GM23338 (cell line): ENCODE measurements at regions not wholly inside any gene's neighbourhood (a gene's known extent, or its start where the extent isn't known, plus 50 kb on each side); places are given as distances from the start of the nearest gene placed in this dataset.

Experiments
- CTCF ChIP-seq, 2 experiments: fragments of 200-600 bp in 1 of 2; sonication (generic) in 1 of 2; conservative IDR thresholded peaks; 2 replicates each; pipeline versions ENCODE4 v1.5.1 to v1.6.1; 2016 to 2017; ENCODE audit warnings: antibody characterized with exemption in 2 of 2, low read depth in 2 of 2, mild to moderate bottlenecking in 2 of 2, moderate library complexity in 1 of 2
- EZH2 ChIP-seq: fragments of 200-600 bp; sonication (generic); IDR thresholded peaks from one replicate; pipeline ENCODE4 v1.8.0; 2017; ENCODE audit warnings: antibody characterized with exemption, mild to moderate bottlenecking, low read depth; ENCODE audit not compliant: unreplicated experiment
- EZH2phosphoT487 ChIP-seq: fragments of 200-600 bp; sonication (generic); IDR thresholded peaks from one replicate; pipeline ENCODE4 v1.8.1; 2018; ENCODE audit warnings: antibody characterized with exemption; ENCODE audit not compliant: unreplicated experiment
- JUNB ChIP-seq: IDR thresholded peaks from one replicate; pipeline ENCODE4 v1.6.1; 2016; ENCODE audit warnings: antibody characterized with exemption; ENCODE audit not compliant: unreplicated experiment
- NANOG ChIP-seq: IDR thresholded peaks from 2 replicates; pipeline ENCODE4 v1.6.1; 2016; ENCODE audit warnings: antibody characterized with exemption, borderline replicate concordance
- POLR2AphosphoS5 ChIP-seq: IDR thresholded peaks from 2 replicates; pipeline ENCODE4 v1.6.1; 2016; ENCODE audit warnings: antibody characterized with exemption, low read depth
- REST ChIP-seq: IDR thresholded peaks from one replicate; pipeline ENCODE4 v1.6.1; 2018; ENCODE audit warnings: antibody characterized with exemption; ENCODE audit not compliant: unreplicated experiment
- ZNF114 ChIP-seq: fragments of 250-450 bp; sonication (Bioruptor Pico); IDR thresholded peaks from 2 replicates; pipeline ENCODE4 v1.5.0; 2020; ENCODE audit warnings: mild to moderate bottlenecking, moderate library complexity
- ZNF331 ChIP-seq: fragments of 250-450 bp; sonication (Bioruptor Pico); IDR thresholded peaks from 2 replicates; pipeline ENCODE4 v1.5.0; 2020; ENCODE audit warnings: low read depth, mild to moderate bottlenecking, moderate library complexity

GRCh38 chr2:158002079-158002478 is 99.6 kb upstream of the UPP2 start:
- TF ChIP-seq CTCF (conservative IDR thresholded peaks at IDR 0.05; ENCODE audit: low read depth in 2 of 2), result no peak
- no peak for TF ChIP-seq JUNB
- TF ChIP-seq POLR2AphosphoS5, result no peak
- no peak for TF ChIP-seq EZH2
- no peak for TF ChIP-seq REST
- TF ChIP-seq ZNF331 (CRISPR knock-in tag), result no peak
- TF ChIP-seq ZNF114 (CRISPR knock-in tag), result no peak
- TF ChIP-seq EZH2phosphoT487, result no peak
- TF ChIP-seq NANOG, result no peak
